ENCODE measurements at regions not wholly inside any gene's neighbourhood (a gene's known extent, or its start where the extent isn't known, plus 50 kb on each side); places are given as distances from the start of the nearest gene placed in this dataset.

- DNase-seq, result peak in 1 of 5 donors; percentile 41
- no peak for TF ChIP-seq EP300 (IDR thresholded peaks at IDR 0.05)
- TF ChIP-seq, protein P1, sequence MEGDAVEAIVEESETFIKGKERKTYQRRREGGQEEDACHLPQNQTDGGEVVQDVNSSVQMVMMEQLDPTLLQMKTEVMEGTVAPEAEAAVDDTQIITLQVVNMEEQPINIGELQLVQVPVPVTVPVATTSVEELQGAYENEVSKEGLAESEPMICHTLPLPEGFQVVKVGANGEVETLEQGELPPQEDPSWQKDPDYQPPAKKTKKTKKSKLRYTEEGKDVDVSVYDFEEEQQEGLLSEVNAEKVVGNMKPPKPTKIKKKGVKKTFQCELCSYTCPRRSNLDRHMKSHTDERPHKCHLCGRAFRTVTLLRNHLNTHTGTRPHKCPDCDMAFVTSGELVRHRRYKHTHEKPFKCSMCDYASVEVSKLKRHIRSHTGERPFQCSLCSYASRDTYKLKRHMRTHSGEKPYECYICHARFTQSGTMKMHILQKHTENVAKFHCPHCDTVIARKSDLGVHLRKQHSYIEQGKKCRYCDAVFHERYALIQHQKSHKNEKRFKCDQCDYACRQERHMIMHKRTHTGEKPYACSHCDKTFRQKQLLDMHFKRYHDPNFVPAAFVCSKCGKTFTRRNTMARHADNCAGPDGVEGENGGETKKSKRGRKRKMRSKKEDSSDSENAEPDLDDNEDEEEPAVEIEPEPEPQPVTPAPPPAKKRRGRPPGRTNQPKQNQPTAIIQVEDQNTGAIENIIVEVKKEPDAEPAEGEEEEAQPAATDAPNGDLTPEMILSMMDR (IDR thresholded peaks at IDR 0.05), result no peak
- TF ChIP-seq POLR2A (IDR thresholded peaks at IDR 0.05), result no peak
- Histone ChIP-seq H3K9me3 (no peaks in the 10 kb centered on the region), H3K36me3 (no peaks in the 10 kb centered on the region), H3K27me3 (no peaks in the 10 kb centered on the region), H3K27ac (peak overlapping the region in 1 of 2 donors; percentile 20), H3K4me3 (no peak overlapping the region), H3K4me1 (ENCODE audit: insufficient read depth) (peaks cover 16% of the 10 kb centered on the region)
- intact Hi-C loops (cut with DNase I), result no loop called here
- WGBS, 3 donors, result 67 to 81% (median 77%) methylated on average over 28 to 29 of the region's 29 CpGs
These were observed 50.0 kb downstream of the PTPRS start for GRCh38 chr19:5290336-5291262.

- no peaks in the 10 kb centered on the region for H3K36me3 ChIP-seq
- intact Hi-C loops (cut with DNase I), result no loop called here
- H3K9me3 ChIP-seq, result no peaks in the 10 kb centered on the region
- DNase-seq, result no peak
- H3K4me3 ChIP-seq, result no peak overlapping the region
- no peaks in the 10 kb centered on the region for H3K27me3 ChIP-seq
- H3K4me1 ChIP-seq (ENCODE audit: insufficient read depth), result peaks cover 16% of the 10 kb centered on the region
- H3K27ac ChIP-seq, result no peak overlapping the region
- WGBS, 3 donors, result 71 to 80% (median 78%) methylated on average over 18 of the region's 18 CpGs
- TF ChIP-seq, protein P1 (IDR thresholded peaks at IDR 0.05), result no peak
- TF ChIP-seq POLR2A (IDR thresholded peaks at IDR 0.05) (no peak), EP300 (IDR thresholded peaks at IDR 0.05) (no peak)
These were observed 51.3 kb downstream of the PTPRS start for GRCh38 chr19:5289060-5289990.

GRCh38 chr19:5288347-5288739 is 52.3 kb downstream of the PTPRS start:
- Histone ChIP-seq H3K27me3 (no peaks in the 10 kb centered on the region), H3K4me3 (no peak overlapping the region), H3K4me1 (ENCODE audit: insufficient read depth) (peaks cover 16% of the 10 kb centered on the region), H3K9me3 (no peaks in the 10 kb centered on the region), H3K27ac (no peak overlapping the region), H3K36me3 (no peaks in the 10 kb centered on the region)
- no peak for DNase-seq
- intact Hi-C loops (cut with DNase I), result no loop called here
- WGBS, 3 donors, result 20 to 25% (median 23%) methylated on average over 4 of the region's 4 CpGs
- TF ChIP-seq EP300 (IDR thresholded peaks at IDR 0.05) (no peak), POLR2A (IDR thresholded peaks at IDR 0.05) (no peak)
- TF ChIP-seq, protein P1 (IDR thresholded peaks at IDR 0.05), result no peak

DNA sequence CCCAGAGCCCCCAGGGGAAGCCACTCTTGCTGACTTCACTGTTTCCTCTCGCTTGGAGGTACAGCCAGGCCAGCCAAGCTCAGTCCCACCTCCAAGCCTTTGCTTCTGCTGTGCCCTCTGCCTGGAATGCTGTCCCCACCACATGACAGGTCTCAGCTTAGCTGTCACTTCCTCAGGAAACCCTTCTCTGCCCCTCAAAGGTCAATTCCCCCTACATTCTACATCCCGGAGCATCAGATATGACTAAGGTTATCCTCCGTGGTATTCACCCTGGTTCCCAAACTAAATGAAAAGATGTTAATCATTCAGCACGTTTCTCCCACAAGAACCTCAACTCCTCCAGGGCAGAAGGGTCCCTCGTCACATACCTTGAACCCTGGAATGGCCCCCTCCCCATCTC is 53.5 kb downstream of the PTPRS start:
- no peak for DNase-seq
- no peak for TF ChIP-seq EP300 (IDR thresholded peaks at IDR 0.05)
- no peak overlapping the region for H3K4me3 ChIP-seq
- no peaks in the 10 kb centered on the region for H3K36me3 ChIP-seq
- H3K9me3 ChIP-seq, result no peaks in the 10 kb centered on the region
- intact Hi-C loops (cut with DNase I), result no loop called here
- H3K27ac ChIP-seq, result no peak overlapping the region
- peaks cover 18% of the 10 kb centered on the region for H3K4me1 ChIP-seq (ENCODE audit: insufficient read depth)
- WGBS, 3 donors, result 81 to 87% (median 83%) methylated on average over 5 of the region's 5 CpGs
- no peaks in the 10 kb centered on the region for H3K27me3 ChIP-seq

Measured in ovary (tissue), 7 donors.